GM12875 (cell line): ENCODE measurements at regions not wholly inside any gene's neighbourhood (a gene's known extent, or its start where the extent isn't known, plus 50 kb on each side); places are given as distances from the start of the nearest gene placed in this dataset.
"Not testable (repeated sequence)": the region's sequence is repeated elsewhere in the genome, so short reads cannot be mapped to it uniquely, and the experiment has no call there.

ENCODE experiments used
- H3K4me3 ChIP-seq: one replicate; pipeline ENCODE4 v1.5.1; 2011; ENCODE audit warnings: low read depth, low read length, control low read depth
- TF ChIP-seq, protein P1 (sequence below): IDR thresholded peaks from 2 replicates; pipeline ENCODE4 v1.5.1; 2011; ENCODE audit warnings: low read depth, mild to moderate bottlenecking, control low read depth, inconsistent platforms, low read length, moderate library complexity, borderline replicate concordance; ENCODE audit not compliant: insufficient read depth

DNA sequence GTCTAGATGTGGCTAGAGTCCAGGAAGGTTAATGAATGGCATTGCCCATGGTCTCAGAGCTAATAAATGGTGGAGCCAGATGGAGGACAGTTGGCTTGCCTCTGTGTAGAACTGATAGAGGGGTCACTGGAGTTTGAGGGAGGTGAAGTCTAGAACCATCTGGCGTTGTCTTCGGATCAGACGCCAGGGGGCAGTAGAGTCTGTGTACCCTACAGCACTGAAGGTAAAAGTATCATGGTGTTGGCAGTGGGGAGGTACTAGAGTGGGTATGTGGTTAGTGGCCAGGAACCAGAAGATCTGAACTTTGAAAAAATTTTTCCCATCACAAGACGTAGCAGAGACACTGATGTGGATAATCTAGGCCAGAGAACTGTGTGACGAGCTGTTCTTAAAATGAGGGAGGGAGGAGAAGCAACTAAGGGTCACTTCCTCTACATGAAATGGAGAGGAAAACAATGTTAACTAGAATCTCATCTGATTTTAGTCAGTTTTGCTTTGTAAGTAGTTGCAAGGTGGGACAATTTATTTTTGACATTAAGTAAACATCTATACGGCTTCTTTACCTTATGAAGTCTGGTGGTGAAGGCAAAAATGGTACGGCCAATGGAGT, 227.9 kb upstream of the PRSS58 start:
- no peak overlapping the region for H3K4me3 ChIP-seq
- TF ChIP-seq, protein P1, sequence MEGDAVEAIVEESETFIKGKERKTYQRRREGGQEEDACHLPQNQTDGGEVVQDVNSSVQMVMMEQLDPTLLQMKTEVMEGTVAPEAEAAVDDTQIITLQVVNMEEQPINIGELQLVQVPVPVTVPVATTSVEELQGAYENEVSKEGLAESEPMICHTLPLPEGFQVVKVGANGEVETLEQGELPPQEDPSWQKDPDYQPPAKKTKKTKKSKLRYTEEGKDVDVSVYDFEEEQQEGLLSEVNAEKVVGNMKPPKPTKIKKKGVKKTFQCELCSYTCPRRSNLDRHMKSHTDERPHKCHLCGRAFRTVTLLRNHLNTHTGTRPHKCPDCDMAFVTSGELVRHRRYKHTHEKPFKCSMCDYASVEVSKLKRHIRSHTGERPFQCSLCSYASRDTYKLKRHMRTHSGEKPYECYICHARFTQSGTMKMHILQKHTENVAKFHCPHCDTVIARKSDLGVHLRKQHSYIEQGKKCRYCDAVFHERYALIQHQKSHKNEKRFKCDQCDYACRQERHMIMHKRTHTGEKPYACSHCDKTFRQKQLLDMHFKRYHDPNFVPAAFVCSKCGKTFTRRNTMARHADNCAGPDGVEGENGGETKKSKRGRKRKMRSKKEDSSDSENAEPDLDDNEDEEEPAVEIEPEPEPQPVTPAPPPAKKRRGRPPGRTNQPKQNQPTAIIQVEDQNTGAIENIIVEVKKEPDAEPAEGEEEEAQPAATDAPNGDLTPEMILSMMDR: peak; percentile 57; the same call in 1 of the 2 replicates

DNA sequence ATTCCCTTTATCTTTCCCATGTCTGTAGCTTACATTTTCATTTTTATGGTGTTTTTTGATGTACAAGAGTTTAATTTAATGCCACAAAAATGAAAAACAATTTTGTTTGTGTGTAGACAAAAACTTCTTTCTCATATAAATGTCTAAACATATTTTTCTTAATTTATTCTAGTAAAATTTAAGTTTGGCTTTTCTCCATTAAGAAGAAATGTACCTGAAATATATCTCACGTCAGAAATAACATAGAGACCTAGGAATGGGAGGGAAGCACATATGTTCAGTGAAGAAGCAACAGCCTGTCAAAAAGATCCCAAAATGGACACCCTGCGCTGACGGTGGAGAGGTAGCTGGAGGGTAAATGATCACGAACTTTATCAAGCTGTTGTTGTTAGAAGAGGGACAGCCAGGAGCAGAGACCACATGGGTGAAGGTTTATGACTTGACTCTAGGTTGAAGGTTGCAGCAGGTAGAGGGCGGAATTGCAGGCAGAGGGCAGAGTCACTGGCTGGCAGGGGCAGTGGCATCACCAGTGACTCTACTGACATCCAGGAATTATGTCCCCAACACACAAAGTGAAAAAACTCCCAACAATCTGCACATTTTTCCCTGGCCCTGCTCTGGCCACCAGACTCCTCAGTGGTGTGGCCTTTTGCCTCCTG, 225.9 kb upstream of the PRSS58 start:
- H3K4me3 ChIP-seq: no peak overlapping the region
- TF ChIP-seq, protein P1: no peak

DNA sequence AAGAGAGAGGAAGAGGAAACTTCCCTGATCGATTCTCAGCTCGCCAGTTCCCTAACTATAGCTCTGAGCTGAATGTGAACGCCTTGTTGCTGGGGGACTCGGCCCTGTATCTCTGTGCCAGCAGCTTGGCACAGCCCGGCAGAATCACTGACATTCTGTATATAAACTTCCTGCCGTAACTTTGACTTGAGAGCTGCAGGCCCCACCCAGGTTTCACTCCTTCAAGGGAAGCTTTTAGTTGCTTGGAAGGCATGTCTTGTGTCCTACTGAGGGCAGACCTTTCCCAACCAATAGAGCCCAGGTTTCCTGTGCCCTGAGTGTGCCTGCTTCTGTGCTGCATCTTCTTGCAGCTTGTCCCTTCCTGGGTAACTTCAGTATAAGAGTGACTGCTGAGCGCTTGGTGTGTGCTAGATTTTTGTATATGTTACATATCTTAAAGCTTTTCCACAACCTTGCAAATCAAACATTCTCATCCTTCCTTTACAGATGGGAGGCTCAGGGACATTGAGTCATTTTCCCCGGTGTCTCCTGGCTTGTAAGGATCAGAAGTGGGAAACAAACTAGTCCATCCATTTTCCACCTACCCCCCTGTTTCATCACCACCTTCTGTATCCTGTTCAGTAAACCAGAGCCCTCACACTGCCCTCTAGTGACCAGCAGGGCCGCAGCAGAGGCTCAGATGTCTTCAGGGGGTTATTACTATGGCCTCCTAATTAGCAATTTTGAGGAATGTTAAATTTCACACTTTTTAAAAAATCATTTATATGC, 225.2 kb upstream of the PRSS58 start:
- TF ChIP-seq, protein P1: peak; percentile 81
- no peak overlapping the region for H3K4me3 ChIP-seq

DNA sequence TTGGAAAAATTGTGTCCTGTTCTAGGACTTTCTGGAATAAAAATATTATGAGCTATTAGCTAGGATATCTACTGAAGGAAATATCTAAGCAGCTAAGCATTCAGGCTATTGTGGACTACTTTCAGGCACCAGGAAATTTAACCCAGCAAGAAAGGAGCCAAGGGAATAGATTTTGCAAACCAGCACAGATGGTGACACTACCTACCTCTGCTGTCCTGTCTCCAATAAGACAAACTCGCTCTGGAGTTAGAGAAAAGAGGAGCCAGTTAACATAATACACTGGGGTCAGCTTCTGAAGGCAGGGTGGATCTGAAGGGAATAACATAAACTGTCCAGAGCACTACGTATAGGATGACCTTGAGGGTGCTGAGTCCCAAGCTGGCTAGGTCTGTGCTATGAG, 223.7 kb upstream of the PRSS58 start:
- TF ChIP-seq, protein P1: no peak
- H3K4me3 ChIP-seq: no peak overlapping the region

DNA sequence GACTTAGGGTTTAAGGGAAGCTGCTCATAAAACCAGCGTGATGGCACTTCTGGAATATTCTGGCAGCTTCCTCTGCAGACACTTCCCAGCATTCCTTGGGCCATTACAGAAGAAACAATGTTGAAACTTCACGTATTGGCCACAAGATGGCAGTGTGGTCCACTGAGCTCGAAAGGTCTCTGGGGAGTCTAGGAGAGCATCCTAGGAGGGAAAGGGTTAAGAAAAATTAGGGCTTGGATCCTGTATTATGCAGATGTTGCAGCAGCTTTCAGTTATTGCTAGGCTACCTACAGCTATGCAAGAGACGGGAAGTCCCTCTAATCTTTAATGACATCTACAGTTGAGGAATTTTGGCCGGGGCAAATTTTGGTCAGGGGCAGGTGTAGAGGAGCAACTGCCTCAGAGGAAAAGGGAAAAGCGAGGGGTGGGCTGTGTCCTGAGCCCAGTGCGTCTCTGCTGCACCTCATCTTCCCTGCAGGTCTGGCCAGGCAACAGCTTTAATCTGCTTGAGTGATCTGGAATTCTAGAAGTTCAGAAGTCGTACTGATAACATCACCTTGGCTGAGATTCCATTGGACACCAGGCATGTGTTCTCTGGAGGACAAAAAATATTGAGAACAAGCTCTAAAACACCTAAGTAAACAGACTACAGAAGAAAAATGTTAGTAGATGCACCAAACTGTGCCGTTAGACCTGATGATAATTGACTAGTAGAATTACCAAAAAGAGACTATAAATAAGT, 220.8 kb upstream of the PRSS58 start:
- TF ChIP-seq, protein P1: peak; percentile 71
- H3K4me3 ChIP-seq: no peak overlapping the region

DNA sequence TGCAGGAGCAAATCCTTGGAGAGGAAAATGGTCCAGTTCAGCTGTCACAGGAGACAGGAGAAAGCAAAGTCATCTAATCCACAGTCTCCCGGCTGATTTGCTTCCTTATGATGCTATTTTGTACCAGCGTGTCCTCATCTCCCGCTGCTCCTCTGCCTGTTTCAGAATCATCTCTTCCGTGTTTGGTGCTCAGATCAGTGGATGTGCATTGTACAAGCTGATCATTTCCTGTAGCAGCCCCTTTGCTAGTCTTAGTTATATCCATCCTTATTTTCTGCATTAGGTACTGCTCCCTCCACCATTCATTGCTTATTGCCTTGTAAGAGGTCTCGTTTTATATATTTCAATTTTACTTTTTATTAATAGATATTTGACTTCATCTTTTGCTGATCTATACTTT, 219.9 kb upstream of the PRSS58 start:
- not testable (repeated sequence) for H3K4me3 ChIP-seq

DNA sequence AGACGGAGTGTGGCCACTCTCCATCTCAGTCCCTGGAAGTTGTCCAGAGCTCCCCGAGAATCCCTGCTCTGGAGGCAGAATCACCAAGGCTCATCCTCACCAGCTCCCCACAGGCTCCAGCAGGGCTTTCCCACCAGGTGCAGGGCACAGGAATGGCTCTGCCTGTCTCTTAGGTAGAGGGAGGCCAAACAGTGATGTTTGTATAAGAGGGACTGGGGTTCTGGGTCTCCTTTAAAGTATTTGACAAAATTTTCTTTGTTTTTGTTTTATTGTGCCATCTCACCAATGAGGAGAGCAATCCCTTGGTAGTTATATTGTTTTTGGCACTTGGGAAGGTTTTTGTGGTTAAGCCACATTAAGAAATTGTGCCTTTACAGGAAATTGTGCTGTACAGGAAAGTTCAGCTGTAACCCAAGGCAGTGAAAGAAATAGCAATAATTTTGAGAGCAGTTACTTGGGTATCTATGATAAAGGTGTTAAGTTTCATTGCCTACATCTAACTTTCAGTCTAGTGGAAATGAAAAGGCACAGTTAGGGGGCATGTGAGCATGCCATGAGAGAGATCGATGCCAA, 219.3 kb upstream of the PRSS58 start:
- no peak overlapping the region for H3K4me3 ChIP-seq
- TF ChIP-seq, protein P1: no peak
